ENCODE measurements at regions not wholly inside any gene's neighbourhood (a gene's known extent, or its start where the extent isn't known, plus 50 kb on each side); places are given as distances from the start of the nearest gene placed in this dataset.

DNA sequence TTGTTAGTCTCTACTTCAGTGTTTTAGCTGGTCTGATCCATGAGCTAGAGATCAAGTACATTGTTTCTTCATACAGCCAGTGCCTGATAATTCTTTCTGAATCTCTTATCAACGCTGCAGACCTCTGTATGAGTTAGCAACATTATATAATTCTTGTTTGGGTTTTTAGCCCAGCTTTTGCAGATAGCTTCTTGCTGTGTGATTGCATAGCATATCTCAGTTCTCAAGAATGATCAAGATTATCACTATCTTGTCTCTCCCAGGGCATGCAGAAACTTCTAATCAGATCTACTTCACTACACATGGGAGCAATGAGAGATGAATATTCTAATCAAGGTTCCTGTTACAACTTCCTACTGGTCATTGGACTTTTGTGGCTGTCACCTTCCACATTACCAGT lies 158.3 kb downstream of the FAM174A start:
- no peak for TF ChIP-seq POLR2AphosphoS5 (IDR thresholded peaks at IDR 0.05; ENCODE audit: low read depth, low read length)
- no peak for TF ChIP-seq TAF1 (IDR thresholded peaks at IDR 0.05; ENCODE audit: borderline replicate concordance, insufficient read depth, low read length)
- no peak for TF ChIP-seq SIN3A (IDR thresholded peaks at IDR 0.05; ENCODE audit: borderline replicate concordance, insufficient read depth, low read length)
- TF ChIP-seq FOXP2 (optimal IDR thresholded peaks at IDR 0.05; ENCODE audit: borderline replicate concordance, extremely low read depth, extremely low read length, insufficient read depth) = no peak
- TF ChIP-seq, protein P1, sequence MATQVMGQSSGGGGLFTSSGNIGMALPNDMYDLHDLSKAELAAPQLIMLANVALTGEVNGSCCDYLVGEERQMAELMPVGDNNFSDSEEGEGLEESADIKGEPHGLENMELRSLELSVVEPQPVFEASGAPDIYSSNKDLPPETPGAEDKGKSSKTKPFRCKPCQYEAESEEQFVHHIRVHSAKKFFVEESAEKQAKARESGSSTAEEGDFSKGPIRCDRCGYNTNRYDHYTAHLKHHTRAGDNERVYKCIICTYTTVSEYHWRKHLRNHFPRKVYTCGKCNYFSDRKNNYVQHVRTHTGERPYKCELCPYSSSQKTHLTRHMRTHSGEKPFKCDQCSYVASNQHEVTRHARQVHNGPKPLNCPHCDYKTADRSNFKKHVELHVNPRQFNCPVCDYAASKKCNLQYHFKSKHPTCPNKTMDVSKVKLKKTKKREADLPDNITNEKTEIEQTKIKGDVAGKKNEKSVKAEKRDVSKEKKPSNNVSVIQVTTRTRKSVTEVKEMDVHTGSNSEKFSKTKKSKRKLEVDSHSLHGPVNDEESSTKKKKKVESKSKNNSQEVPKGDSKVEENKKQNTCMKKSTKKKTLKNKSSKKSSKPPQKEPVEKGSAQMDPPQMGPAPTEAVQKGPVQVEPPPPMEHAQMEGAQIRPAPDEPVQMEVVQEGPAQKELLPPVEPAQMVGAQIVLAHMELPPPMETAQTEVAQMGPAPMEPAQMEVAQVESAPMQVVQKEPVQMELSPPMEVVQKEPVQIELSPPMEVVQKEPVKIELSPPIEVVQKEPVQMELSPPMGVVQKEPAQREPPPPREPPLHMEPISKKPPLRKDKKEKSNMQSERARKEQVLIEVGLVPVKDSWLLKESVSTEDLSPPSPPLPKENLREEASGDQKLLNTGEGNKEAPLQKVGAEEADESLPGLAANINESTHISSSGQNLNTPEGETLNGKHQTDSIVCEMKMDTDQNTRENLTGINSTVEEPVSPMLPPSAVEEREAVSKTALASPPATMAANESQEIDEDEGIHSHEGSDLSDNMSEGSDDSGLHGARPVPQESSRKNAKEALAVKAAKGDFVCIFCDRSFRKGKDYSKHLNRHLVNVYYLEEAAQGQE (IDR thresholded peaks at IDR 0.05; ENCODE audit: insufficient read depth in 1 of 2, low read depth in 2 of 2, low read length in 2 of 2) = no peak
